GM23338 (cell line): ENCODE measurements at regions not wholly inside any gene's neighbourhood (a gene's known extent, or its start where the extent isn't known, plus 50 kb on each side); places are given as distances from the start of the nearest gene placed in this dataset.

Experiments used
- ATAC-seq: fragments of 200-7000 bp; cut with Tn5 transposase; 3 replicates; pipeline ENCODE4 v1.9.1; 2020
- DNase-seq: peaks from one replicate; pipeline ENCODE4 v3.0.0-alpha.2; 2015; ENCODE audit warnings: low spot score
- H2AFZ ChIP-seq: fragments of 200-600 bp; sonication (generic); 2 replicates; pipeline ENCODE4 v1.8.0; 2016; ENCODE audit warnings: antibody characterized with exemption, mild to moderate bottlenecking, moderate library complexity
- H3F3A ChIP-seq: fragments of 200-600 bp; sonication (generic); replicated peaks from 2 replicates; pipeline ENCODE4 v1.8.0; 2017; ENCODE audit warnings: antibody characterized with exemption, mixed run types, low read depth
- H3K27ac ChIP-seq: fragments of 200-600 bp; sonication (generic); 2 replicates; pipeline ENCODE4 v1.6.1; 2016; ENCODE audit warnings: low read depth
- H3K27me3 ChIP-seq: fragments of 200-600 bp; sonication (generic); 2 replicates; pipeline ENCODE4 v1.8.0; 2016; ENCODE audit warnings: mild to moderate bottlenecking, mixed run types, moderate library complexity; ENCODE audit not compliant: insufficient read depth
- H3K36me3 ChIP-seq: fragments of 200-600 bp; sonication (generic); 2 replicates; pipeline ENCODE4 v1.8.0; 2016; ENCODE audit warnings: mild to moderate bottlenecking; ENCODE audit not compliant: insufficient read depth
- H3K4me1 ChIP-seq: fragments of 200-600 bp; sonication (generic); 2 replicates; pipeline ENCODE4 v1.8.0; 2016; ENCODE audit warnings: mild to moderate bottlenecking, moderate library complexity; ENCODE audit not compliant: insufficient read depth
- H3K4me2 ChIP-seq: fragments of 200-600 bp; sonication (generic); 2 replicates; pipeline ENCODE4 v1.7.1; 2017; ENCODE audit warnings: mixed run types
- H3K4me3 ChIP-seq: fragments of 200-600 bp; sonication (generic); 2 replicates; pipeline ENCODE4 v1.6.1; 2016; ENCODE audit warnings: mixed run types
- H3K79me2 ChIP-seq: fragments of 200-600 bp; sonication (generic); replicated peaks from 2 replicates; pipeline ENCODE4 v1.8.0; 2017; ENCODE audit warnings: mild to moderate bottlenecking; ENCODE audit not compliant: insufficient read depth
- H3K9me2 ChIP-seq: fragments of 200-600 bp; sonication (generic); 2 replicates; pipeline ENCODE4 v1.8.0; 2017; ENCODE audit not compliant: insufficient read depth
- H4K20me1 ChIP-seq: fragments of 200-600 bp; sonication (generic); replicated peaks from 2 replicates; pipeline ENCODE4 v1.8.0; 2017; ENCODE audit warnings: mild to moderate bottlenecking; ENCODE audit not compliant: insufficient read depth
- H3K27ac Mint-ChIP-seq: 2 replicates; pipeline ENCODE4 v1.8.0; 2020; ENCODE audit warnings: inconsistent platforms, mild to moderate bottlenecking, moderate library complexity, mixed read lengths
- H3K27me3 Mint-ChIP-seq: 3 replicates; pipeline ENCODE4 v1.8.0; 2022; ENCODE audit warnings: low read depth, mild to moderate bottlenecking, moderate library complexity, mixed read lengths, inconsistent platforms; ENCODE audit not compliant: insufficient read depth, poor library complexity
- H3K36me3 Mint-ChIP-seq: 3 replicates; pipeline ENCODE4 v1.8.0; 2021; ENCODE audit warnings: low read depth, mild to moderate bottlenecking, inconsistent platforms, moderate library complexity, mixed read lengths
- H3K4me1 Mint-ChIP-seq: 3 replicates; pipeline ENCODE4 v1.8.0; 2020; ENCODE audit warnings: mild to moderate bottlenecking, inconsistent platforms, mixed read lengths
- H3K4me3 Mint-ChIP-seq: 3 replicates; pipeline ENCODE4 v1.8.0; 2021; ENCODE audit warnings: moderate library complexity, mild to moderate bottlenecking, inconsistent platforms, mixed read lengths
- H3K9me3 Mint-ChIP-seq: 3 replicates; pipeline ENCODE4 v1.8.0; 2020; ENCODE audit warnings: moderate library complexity, mild to moderate bottlenecking, inconsistent platforms, mixed read lengths
- ETS1 ChIP-seq: IDR thresholded peaks from 2 replicates; pipeline ENCODE4 v1.6.1; 2016; ENCODE audit warnings: antibody characterized with exemption
- EZH2 ChIP-seq: fragments of 200-600 bp; sonication (generic); IDR thresholded peaks from one replicate; pipeline ENCODE4 v1.8.0; 2017; ENCODE audit warnings: antibody characterized with exemption, mild to moderate bottlenecking, low read depth; ENCODE audit not compliant: unreplicated experiment
- EZH2phosphoT487 ChIP-seq: fragments of 200-600 bp; sonication (generic); IDR thresholded peaks from one replicate; pipeline ENCODE4 v1.8.1; 2018; ENCODE audit warnings: antibody characterized with exemption; ENCODE audit not compliant: unreplicated experiment
- JUNB ChIP-seq: IDR thresholded peaks from one replicate; pipeline ENCODE4 v1.6.1; 2016; ENCODE audit warnings: antibody characterized with exemption; ENCODE audit not compliant: unreplicated experiment
- NANOG ChIP-seq: IDR thresholded peaks from 2 replicates; pipeline ENCODE4 v1.6.1; 2016; ENCODE audit warnings: antibody characterized with exemption, borderline replicate concordance
- REST ChIP-seq: IDR thresholded peaks from one replicate; pipeline ENCODE4 v1.6.1; 2018; ENCODE audit warnings: antibody characterized with exemption; ENCODE audit not compliant: unreplicated experiment
- STAT1 ChIP-seq: IDR thresholded peaks from one replicate; pipeline ENCODE4 v1.6.1; 2016; ENCODE audit warnings: antibody characterized with exemption; ENCODE audit not compliant: unreplicated experiment
- ZNF114 ChIP-seq: fragments of 250-450 bp; sonication (Bioruptor Pico); IDR thresholded peaks from 2 replicates; pipeline ENCODE4 v1.5.0; 2020; ENCODE audit warnings: mild to moderate bottlenecking, moderate library complexity
- ZNF331 ChIP-seq: fragments of 250-450 bp; sonication (Bioruptor Pico); IDR thresholded peaks from 2 replicates; pipeline ENCODE4 v1.5.0; 2020; ENCODE audit warnings: low read depth, mild to moderate bottlenecking, moderate library complexity
- ZNF462 ChIP-seq: fragments of 250-450 bp; sonication (Bioruptor Pico); IDR thresholded peaks from 2 replicates; pipeline ENCODE4 v1.5.0; 2020; ENCODE audit warnings: mild to moderate bottlenecking, moderate library complexity

GRCh38 chr2:207362716-207363115 is 167.0 kb upstream of the CREB1 start (continued):
- TF ChIP-seq ETS1, result no peak
- no peak for TF ChIP-seq EZH2
- TF ChIP-seq EZH2phosphoT487, result no peak
- TF ChIP-seq ZNF331 (CRISPR knock-in tag), result no peak
- no peak for TF ChIP-seq JUNB
- no peak for TF ChIP-seq NANOG
- no peak for TF ChIP-seq ZNF114
- TF ChIP-seq REST, result no peak

- Mint-ChIP-seq H3K36me3 (no peaks in the 10 kb centered on the region; the same call in 2 of the 3 replicates), H3K27me3 (peaks cover 4% of the 10 kb centered on the region), H3K4me1 (peaks cover 13% of the 10 kb centered on the region), H3K9me3 (no peaks in the 10 kb centered on the region; the same call in 2 of the 3 replicates), H3K4me3 (no peak overlapping the region), H3K27ac (no peak overlapping the region)
- Histone ChIP-seq H3K4me2 (no peak overlapping the region), H3F3A (no peaks in the 10 kb centered on the region), H3K9me2 (no peaks in the 10 kb centered on the region; the same call in 1 of the 2 replicates), H3K79me2 (no peaks in the 10 kb centered on the region), H3K4me1 (peaks cover 6% of the 10 kb centered on the region; the same call in 1 of the 2 replicates), H3K27me3 (no peaks in the 10 kb centered on the region), H3K4me3 (no peak overlapping the region), H2AFZ (peak overlapping the region; percentile 33), H3K27ac (no peak overlapping the region), H4K20me1 (no peaks in the 10 kb centered on the region), H3K36me3 (no peaks in the 10 kb centered on the region)
- ATAC-seq (no peak), DNase-seq (no peak)
- TF ChIP-seq ZNF114 (no peak), STAT1 (no peak), ZNF462 (CRISPR knock-in tag) (no peak), EZH2phosphoT487 (no peak), ETS1 (no peak), NANOG (no peak)
Measured at GRCh38 chr2:207363761-207364290, 165.9 kb upstream of the CREB1 start.
